GM19468 (cell line): ENCODE measurements at regions not wholly inside any gene's neighbourhood (a gene's known extent, or its start where the extent isn't known, plus 50 kb on each side); places are given as distances from the start of the nearest gene placed in this dataset.

ENCODE experiments used
- ATAC-seq: cut with Tn5 transposase; IDR thresholded peaks from one replicate; pipeline ENCODE4 v1.9.1; 2021; ENCODE audit warnings: mild to moderate bottlenecking, moderate library complexity, moderate number of reproducible peaks; ENCODE audit not compliant: unreplicated experiment; ENCODE audit errors: extremely low read depth

- no peak for ATAC-seq
Observed at GRCh38 chr7:20931739-20932138, 145.1 kb upstream of the SP8 start.

GRCh38 chr7:20932785-20933527, 146.3 kb upstream of the SP8 start:
- ATAC-seq = no peak

- no peak for ATAC-seq
Observed at GRCh38 chr7:20945451-20945850, 158.8 kb upstream of the SP8 start.

GRCh38 chr7:20952916-20953315, 166.2 kb upstream of the SP8 start:
- ATAC-seq = no peak

GRCh38 chr7:20954711-20955619, 168.3 kb upstream of the SP8 start:
- no peak for ATAC-seq

GRCh38 chr7:20958572-20958971, 171.9 kb upstream of the SP8 start:
- ATAC-seq = no peak

- no peak for ATAC-seq
Observed at GRCh38 chr7:20959281-20959680, 172.6 kb upstream of the SP8 start.

GRCh38 chr7:20963556-20964280, 177.0 kb upstream of the SP8 start:
- ATAC-seq = no peak

- ATAC-seq = no peak
Observed at GRCh38 chr7:20964281-20964918, 177.7 kb upstream of the SP8 start.

GRCh38 chr7:20971219-20971618, 184.5 kb upstream of the SP8 start:
- ATAC-seq = no peak

- ATAC-seq = no peak
Observed at GRCh38 chr7:20980232-20980631, 193.5 kb upstream of the SP8 start.

- ATAC-seq = no peak
Observed at GRCh38 chr7:20980668-20981264, 194.1 kb upstream of the SP8 start.

GRCh38 chr7:20988340-20988739, 201.7 kb upstream of the SP8 start:
- ATAC-seq = no peak

- ATAC-seq = no peak
Observed at GRCh38 chr7:20991544-20991943, 204.9 kb upstream of the SP8 start.

GRCh38 chr7:20993693-20994092, 207.0 kb upstream of the SP8 start:
- ATAC-seq = no peak

GRCh38 chr7:20998309-20998708, 211.6 kb upstream of the SP8 start:
- ATAC-seq = no peak

- no peak for ATAC-seq
Observed at GRCh38 chr7:21011153-21011552, 224.5 kb upstream of the SP8 start.

- ATAC-seq = no peak
Observed at GRCh38 chr7:21013765-21014539, 227.3 kb upstream of the SP8 start.

GRCh38 chr7:21020667-21021066, 234.0 kb upstream of the SP8 start:
- ATAC-seq = no peak
